GM18498 (cell line): ENCODE measurements at regions not wholly inside any gene's neighbourhood (a gene's known extent, or its start where the extent isn't known, plus 50 kb on each side); places are given as distances from the start of the nearest gene placed in this dataset.

Experiments
- ATAC-seq: cut with Tn5 transposase; IDR thresholded peaks from one replicate; pipeline ENCODE4 v1.9.1; 2021; ENCODE audit warnings: mild to moderate bottlenecking, moderate library complexity; ENCODE audit not compliant: unreplicated experiment

GRCh38 chr14:62626416-62626815 is 418.8 kb downstream of the KCNH5 start:
- ATAC-seq, result no peak

- no peak for ATAC-seq
Observed at GRCh38 chr14:62629176-62629725, 416.0 kb downstream of the KCNH5 start.

- no peak for ATAC-seq
Observed at GRCh38 chr14:62631176-62631575, 414.1 kb downstream of the KCNH5 start.

GRCh38 chr14:62632771-62633170 is 412.5 kb downstream of the KCNH5 start:
- no peak for ATAC-seq

GRCh38 chr14:62645649-62646048 is 399.6 kb downstream of the KCNH5 start:
- ATAC-seq, result no peak
